RCC 7860 (cell line): ENCODE measurements at regions not wholly inside any gene's neighbourhood (a gene's known extent, or its start where the extent isn't known, plus 50 kb on each side); places are given as distances from the start of the nearest gene placed in this dataset.
"Not testable (repeated sequence)": the region's sequence is repeated elsewhere in the genome, so short reads cannot be mapped to it uniquely, and the experiment has no call there.

Experiments used
- DNase-seq: peaks from one replicate; pipeline ENCODE4 v3.0.0-alpha.2; 2015; ENCODE audit warnings: low spot score
- FAIRE-seq: peaks from 2 replicates; lab custom pipeline; 2012; peaks lifted over from hg19 to GRCh38; lab: Jason Lieb, UNC

GRCh38 chr7:16098585-16099179 is 322.7 kb downstream of the CRPPA start:
- DNase-seq (no peak), FAIRE-seq (no peak)

GRCh38 chr7:16098058-16098457 is 323.3 kb downstream of the CRPPA start:
- FAIRE-seq: no peak
- DNase-seq: no peak

- FAIRE-seq: no peak
- DNase-seq: no peak
Measured at GRCh38 chr7:16095171-16095950, 326.0 kb downstream of the CRPPA start.

GRCh38 chr7:16094651-16095050 is 326.7 kb downstream of the CRPPA start:
- FAIRE-seq (no peak), DNase-seq (no peak)

- no peak for FAIRE-seq
Measured at GRCh38 chr7:16092711-16093110, 328.6 kb downstream of the CRPPA start.

GRCh38 chr7:16091701-16092310 is 329.5 kb downstream of the CRPPA start:
- FAIRE-seq (no peak), DNase-seq (no peak)

More at GRCh38 chr7:16092711-16093110, 328.6 kb downstream of the CRPPA start:
- no peak for DNase-seq

GRCh38 chr7:16089801-16090200 is 331.5 kb downstream of the CRPPA start:
- FAIRE-seq: no peak

GRCh38 chr7:16089191-16089590 is 332.1 kb downstream of the CRPPA start:
- peak; percentile 74 for FAIRE-seq
- DNase-seq: no peak

More at GRCh38 chr7:16089801-16090200, 331.5 kb downstream of the CRPPA start:
- DNase-seq: no peak

- no peak for FAIRE-seq
- no peak for DNase-seq
Measured at GRCh38 chr7:16086743-16087142, 334.6 kb downstream of the CRPPA start.

- not testable (repeated sequence) for DNase-seq, FAIRE-seq
Measured at GRCh38 chr7:16085780-16086179, 335.6 kb downstream of the CRPPA start.

GRCh38 chr7:16084875-16085274 is 336.5 kb downstream of the CRPPA start:
- no peak for DNase-seq
- FAIRE-seq: no peak

- DNase-seq: no peak
Measured at GRCh38 chr7:16084370-16084769, 337.0 kb downstream of the CRPPA start.

GRCh38 chr7:16083931-16084330 is 337.4 kb downstream of the CRPPA start:
- no peak for FAIRE-seq
- DNase-seq: no peak

More at GRCh38 chr7:16084370-16084769, 337.0 kb downstream of the CRPPA start:
- FAIRE-seq: no peak

- FAIRE-seq (no peak), DNase-seq (no peak)
Measured at GRCh38 chr7:16080131-16080530, 341.2 kb downstream of the CRPPA start.

- FAIRE-seq (no peak), DNase-seq (no peak)
Measured at GRCh38 chr7:16079723-16080122, 341.6 kb downstream of the CRPPA start.

GRCh38 chr7:16078076-16078952 is 343.0 kb downstream of the CRPPA start:
- peak; percentile 52 for DNase-seq
- FAIRE-seq: peak; percentile 78

- peak; percentile 85 for FAIRE-seq
- peak; percentile 51 for DNase-seq
Measured at GRCh38 chr7:16071246-16071857, 350.0 kb downstream of the CRPPA start.

- no peak for FAIRE-seq
- no peak for DNase-seq
Measured at GRCh38 chr7:16070806-16071205, 350.5 kb downstream of the CRPPA start.

- DNase-seq (no peak), FAIRE-seq (no peak)
Measured at GRCh38 chr7:16069998-16070397, 351.3 kb downstream of the CRPPA start.

GRCh38 chr7:16068183-16068582 is 353.2 kb downstream of the CRPPA start:
- FAIRE-seq: no peak
- no peak for DNase-seq
